HK-2 (cell line): ENCODE measurements at regions not wholly inside any gene's neighbourhood (a gene's known extent, or its start where the extent isn't known, plus 50 kb on each side); places are given as distances from the start of the nearest gene placed in this dataset.

Experiments used
- DNase-seq: peaks from one replicate; pipeline ENCODE4 v3.0.0-alpha.2; 2018; ENCODE audit not compliant: unreplicated experiment

DNA sequence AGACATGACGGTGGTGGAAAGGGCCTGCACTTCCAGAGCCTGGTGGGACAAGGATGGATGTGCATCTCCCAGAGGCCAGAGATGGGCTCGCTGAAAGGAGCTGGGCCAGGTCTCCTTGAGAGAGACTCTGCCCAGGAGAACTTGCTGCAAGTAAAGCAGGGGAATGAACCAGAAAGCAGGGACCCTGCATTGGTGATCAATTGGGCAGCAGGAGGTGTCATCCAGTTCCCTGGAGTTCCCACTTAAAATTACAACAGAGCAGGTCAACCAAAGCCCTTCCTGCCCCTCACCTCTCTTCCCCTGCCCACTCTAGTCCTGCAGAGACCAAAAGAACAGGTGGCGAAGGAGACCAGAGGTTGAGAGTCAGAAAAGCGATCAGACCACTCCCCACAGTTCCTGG, 69.7 kb upstream of the CAB39 start:
- no peak for DNase-seq

DNA sequence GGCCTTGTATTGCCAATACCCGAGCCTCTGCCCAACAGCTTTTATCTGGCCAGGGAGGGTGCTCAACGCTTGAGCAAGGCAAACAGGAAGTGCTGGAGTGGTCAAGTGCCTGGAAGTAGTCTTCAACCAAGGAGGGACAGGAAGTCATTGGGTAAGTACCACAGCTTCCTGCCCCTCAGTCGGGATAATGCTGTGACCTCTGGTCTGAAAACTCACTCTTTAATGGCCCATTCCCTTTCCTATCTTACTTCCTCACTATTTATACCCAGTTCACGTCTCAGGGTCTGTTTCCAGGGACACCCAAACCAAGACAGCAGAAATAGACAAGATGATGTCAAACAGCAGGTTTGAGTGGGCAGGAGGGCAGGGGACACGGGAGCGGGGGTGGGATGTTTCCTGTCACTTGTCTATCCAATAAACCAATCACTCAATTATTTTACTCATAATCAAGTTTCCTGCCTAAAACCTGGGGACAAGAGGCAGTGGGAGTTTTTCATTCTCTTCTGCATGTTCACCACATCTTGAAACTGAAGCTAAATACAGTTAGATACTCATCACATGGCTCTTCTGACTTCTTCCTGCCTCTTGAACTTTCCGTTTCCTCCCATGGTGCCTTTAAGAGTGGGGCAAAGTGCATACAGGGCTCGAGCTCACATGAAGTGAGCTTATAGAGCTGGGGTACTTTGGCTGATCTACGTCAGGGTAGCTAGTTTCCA, 68.9 kb upstream of the CAB39 start:
- no peak for DNase-seq

DNA sequence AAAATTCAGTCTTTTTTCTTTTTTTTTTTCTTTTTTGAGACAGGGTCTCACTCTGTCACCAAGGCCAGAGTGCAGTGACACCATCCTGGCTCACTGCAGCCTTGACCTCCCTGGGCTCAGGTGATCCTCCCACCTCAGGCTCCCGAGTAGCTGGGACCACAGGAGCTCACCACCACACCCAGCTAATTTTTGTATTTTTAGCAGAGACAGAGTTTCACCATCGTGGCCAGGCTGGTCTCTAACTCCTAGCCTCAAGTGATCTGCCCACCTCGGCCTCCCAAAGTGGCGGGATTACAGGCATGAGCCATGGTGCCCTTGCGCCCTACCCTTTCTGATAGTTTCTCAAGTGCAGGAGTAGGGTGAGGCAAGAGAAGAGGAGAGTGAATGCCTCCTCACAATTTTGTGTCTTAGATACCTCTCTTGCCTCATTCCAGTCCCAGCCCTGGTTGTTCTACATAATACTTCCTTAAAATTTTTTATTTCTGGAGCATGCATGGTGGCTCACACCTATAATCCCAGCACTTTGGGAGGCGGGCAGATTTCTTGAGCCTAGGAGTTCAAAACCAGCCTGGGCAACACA, 68.2 kb upstream of the CAB39 start:
- DNase-seq: no peak

DNA sequence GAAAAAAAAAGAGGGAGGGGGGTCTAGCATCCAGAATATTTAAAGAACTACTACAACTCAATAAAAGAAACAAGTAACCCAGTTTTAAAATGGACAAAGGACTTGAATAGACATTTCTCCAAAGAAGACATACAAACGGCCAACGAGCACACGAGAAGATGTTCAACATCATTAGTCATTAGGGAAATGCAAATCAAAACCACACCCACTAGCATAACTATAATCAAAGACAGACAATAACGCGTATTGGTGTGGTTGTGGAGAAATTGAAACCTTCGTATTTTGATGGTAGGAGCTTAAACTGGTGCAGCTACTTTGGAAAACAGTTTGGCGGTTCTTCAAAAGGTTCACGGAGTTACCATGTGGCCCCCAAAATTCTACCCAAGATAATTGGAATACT, 64.3 kb upstream of the CAB39 start:
- no peak for DNase-seq

DNA sequence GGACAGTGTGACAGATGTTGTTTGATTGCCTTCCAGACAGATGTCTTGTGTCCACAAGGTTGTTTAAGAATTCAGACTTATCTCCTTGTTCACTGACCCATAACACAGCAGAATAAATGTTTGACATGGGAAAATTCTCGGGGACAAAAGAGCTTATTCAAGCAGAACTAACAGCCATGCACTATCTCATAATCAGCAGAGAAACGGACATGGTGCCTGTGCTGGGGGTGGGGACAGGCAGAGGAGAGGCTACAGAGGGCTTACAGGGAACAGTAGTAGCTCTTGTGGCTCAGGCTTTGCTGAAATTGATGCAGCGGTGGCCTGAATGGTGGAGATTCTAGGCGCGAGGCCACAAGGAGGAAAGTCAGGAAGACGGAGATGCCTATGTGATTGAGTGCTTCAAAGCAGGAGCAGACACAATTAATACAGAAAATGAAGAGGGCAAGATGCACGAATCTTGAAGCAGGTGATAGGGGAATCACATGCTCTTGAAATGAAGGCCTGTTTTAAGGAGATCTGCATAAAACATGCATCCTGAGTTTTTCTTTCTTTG, 62.0 kb upstream of the CAB39 start:
- DNase-seq: peak; percentile 35

DNA sequence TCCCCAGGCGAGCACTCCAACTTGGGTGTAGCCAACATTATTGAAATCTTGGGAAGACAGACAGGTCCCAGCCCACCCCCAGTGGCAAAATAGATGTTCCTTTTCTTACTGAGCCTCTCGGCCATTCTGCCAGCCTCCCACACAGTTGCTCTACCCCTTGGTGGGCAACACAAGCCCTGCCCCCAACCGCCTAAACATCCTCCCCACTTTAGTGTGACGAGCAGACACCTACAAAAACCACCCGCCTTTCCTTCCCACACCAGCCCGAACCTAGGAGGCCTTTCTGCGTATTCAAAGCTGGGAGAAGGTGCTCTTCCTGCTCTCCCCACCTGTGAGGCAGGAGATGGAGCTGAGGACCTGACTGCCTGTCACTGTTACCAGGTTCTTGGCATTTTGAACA, 58.6 kb upstream of the CAB39 start:
- no peak for DNase-seq

DNA sequence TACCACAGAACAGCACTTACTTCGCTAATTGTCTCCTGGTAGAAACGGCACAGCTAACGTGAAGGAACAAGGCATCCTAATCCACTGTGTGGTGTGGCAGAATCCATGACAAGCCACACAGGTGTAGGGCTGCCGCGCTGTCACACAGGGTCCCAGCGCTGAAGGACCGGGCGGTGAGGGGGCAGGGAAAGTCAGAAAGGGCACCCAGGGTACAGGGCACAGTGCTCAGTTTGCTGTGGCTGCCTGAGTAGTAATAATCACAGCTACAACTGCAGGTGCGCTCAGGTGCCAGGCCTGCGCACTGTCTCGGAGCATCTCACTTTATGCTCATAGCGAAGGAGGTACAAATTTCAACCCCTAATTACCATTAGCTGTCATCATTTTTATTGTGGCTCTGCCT, 55.2 kb upstream of the CAB39 start:
- no peak for DNase-seq

DNA sequence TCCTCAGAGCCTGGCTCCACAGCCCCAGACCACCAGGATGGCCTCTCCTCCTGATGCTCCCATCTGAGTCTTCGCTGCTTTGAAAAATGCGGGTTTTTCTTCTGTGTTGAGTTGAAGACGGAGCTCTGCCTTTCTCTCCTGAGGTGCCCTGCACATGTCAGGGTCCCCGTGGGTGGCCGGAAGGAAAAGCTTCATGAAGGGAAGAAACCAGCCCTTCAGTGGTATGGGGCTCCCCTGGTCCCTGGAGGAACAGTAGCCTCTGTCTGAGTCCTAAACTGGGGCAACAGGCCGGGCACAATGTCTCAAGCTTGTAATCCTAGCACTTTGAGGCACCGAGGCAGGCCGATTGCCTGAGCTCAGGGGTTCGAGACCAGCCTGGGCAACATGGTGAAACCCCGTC, 54.7 kb upstream of the CAB39 start:
- DNase-seq: no peak

DNA sequence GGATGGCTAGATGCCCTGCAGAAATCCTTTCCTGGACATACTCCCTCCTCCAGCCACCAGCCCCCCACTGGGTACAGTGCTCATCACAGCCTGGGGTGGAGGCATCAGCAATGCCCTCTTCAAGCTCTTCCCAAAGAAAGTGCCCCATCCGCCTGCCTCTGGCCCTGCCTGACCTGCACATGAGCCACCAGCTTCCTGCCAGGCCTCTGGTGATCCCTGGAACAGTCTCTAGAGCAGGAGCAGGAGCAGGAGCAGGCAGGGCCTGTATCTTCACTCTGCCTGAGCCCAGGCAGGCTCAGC, 54.1 kb upstream of the CAB39 start:
- no peak for DNase-seq

DNA sequence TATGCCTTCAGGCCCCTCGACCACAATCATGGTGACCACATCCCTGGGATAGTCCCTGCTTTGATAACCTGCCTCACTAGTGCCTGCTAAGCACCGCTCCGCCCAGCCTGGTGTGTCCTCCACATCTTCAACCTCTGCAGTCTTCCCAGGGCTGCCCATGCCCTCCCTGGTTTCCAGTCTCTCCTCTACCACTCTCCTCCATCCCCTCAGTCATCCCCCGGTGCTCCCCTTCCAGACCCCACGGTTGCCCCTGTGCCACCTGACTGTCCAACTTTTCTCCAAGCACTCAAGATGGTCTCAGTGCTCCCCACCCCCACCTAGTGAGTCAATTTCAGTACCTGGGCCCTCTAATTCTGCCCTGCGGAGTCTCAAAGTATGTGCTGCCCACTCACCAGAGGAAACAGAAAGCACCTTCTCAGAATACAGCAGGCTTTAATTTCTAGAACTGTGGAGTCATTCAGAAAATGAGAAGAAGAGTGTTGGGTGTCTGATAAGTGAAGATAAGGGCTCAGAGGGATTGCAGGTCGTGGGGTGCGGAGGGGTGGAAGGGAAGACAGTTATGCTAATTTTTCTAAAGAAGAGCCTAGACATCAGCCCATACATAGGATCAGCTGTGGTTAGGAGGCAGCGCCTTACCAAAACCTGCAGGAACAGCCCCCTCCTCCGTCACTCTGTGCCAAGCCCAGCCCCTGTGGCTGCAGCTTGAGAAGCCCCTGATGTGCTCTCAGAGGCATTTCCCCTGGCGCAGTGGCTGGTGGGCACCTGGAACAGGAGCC, 53.6 kb upstream of the CAB39 start:
- no peak for DNase-seq

DNA sequence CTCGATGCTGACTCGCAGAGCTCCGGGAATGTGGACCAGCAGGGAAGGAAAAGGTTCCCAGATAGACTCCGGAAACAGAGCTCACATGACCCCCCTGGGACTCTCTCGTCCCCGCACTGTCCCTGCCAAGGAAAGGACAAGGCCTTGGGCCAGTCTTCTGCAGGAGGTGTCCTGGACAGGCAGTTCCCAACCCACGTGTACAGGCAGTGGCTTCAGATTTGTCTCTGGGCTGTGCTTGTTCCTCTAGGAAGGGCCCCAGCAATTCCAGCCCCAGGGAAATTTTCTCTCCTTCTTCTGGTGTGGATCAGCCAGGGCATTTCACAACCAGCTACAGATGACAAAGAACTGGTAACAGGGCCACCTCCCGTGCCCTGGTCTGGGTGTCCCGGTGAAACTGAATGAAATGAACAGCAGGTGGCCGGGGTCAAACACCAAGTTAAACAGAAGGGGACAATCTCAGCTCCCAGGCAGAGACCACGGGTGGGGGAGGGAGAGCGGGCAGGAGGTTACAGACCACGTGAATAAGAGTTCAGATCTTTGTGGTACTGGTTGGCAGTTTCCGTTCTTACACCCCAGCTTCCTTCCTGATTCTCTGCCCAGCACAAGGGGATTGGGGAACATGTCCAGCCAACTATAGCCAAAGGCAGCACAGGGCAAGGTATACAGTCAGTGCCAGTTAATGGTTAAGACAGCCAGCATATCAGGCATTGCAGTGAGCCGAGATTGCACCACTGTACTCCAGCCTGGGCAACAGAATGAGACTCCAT, 52.2 kb upstream of the CAB39 start:
- no peak for DNase-seq

DNA sequence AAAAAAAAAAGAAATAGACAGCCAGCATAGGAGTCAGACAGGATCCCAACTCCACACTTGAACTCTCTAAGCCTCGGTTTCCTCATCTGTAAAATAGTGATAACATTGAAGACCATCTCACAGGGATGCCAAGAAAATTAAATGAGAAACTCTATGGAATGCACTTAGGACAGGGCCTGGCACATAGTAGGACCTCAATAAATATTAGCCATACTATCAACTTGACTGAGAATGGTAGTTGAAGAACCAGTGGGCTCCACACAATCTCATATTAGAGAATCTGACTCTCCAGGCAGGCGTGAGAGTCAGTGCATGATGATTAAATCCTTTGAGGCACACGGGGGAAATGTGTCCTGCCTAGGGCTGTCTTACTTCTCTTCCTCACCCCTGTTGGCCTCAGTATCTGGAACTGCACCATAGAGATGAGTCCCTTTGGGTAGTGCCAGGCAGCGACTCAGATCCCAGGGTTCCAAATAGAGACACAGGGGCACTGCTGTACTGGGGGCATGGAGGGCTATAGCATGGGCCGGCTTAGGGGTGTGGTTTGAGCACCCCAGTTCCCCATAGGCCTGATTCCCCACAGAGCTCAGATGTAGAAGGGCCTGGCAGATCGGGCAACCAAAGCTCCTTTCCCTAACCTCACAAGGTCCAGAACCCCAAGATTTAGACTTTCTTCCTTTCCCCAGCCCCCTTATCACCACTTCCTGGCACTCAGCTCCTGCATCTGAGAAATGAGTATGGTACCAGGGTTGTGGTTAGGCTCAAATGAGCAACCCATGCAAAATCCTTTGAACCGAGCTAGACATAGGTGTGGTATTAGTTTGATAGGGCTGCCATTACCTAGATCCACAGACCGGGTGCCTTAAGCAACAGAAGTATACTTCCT, 51.3 kb upstream of the CAB39 start:
- no peak for DNase-seq
